GM12878 (cell line): ENCODE measurements at regions not wholly inside any gene's neighbourhood (a gene's known extent, or its start where the extent isn't known, plus 50 kb on each side); places are given as distances from the start of the nearest gene placed in this dataset.

Source experiments
- ATAC-seq: fragments of 200-7000 bp; cut with Tn5 transposase; 3 replicates; pipeline ENCODE4 v1.9.1; 2020; ENCODE audit warnings: mild to moderate bottlenecking, moderate library complexity
- BruUV-seq: library from RNA; stranded (reverse); fragments of 400-500 nt; replicated peaks from 2 replicates; lab custom pipeline; 2021; lab: Mats Ljungman, UMichigan
- CTCF ChIA-PET: fragments of 300-600 bp; sonication (Branson Sonifier 250); formaldehyde crosslinking; extraction: SDS; loops from one replicate; lab custom pipeline; 2021; ENCODE audit warnings: inconsistent platforms; lab: Yijun Ruan, JAX
- POLR2A ChIA-PET: fragments of 350-600 bp; formaldehyde crosslinking; extraction: SDS; loops from one replicate; lab custom pipeline; 2021; ENCODE audit warnings: inconsistent platforms; lab: Charles Lee
- RAD21 ChIA-PET: fragments of 300-600 bp; sonication (Branson Sonifier 250); formaldehyde crosslinking; loops from one replicate; lab custom pipeline; 2023; ENCODE audit warnings: antibody characterized with exemption; ENCODE audit not compliant: unreplicated experiment; lab: Charles Lee
- SMC1A ChIA-PET: fragments of 300-600 bp; sonication (Branson Sonifier 250); formaldehyde crosslinking; loops from one replicate; lab custom pipeline; 2023; ENCODE audit not compliant: unreplicated experiment, uncharacterized antibody; lab: Charles Lee
- DNase-seq: peaks from one replicate; pipeline ENCODE4 v3.0.0-alpha.2; 2011; ENCODE audit warnings: low read depth, low spot score
- FAIRE-seq: peaks from 3 replicates; lab custom pipeline; 2011; peaks lifted over from hg19 to GRCh38; lab: Jason Lieb, UNC
- H2AFZ ChIP-seq: 2 replicates; pipeline ENCODE4 v1.6.0; 2011; ENCODE audit warnings: low read depth, low read length, control low read depth; ENCODE audit not compliant: control insufficient read depth
- H3K27ac ChIP-seq: 2 replicates; pipeline ENCODE4 v1.5.1; 2011; ENCODE audit warnings: control low read depth; ENCODE audit not compliant: control insufficient read depth, insufficient read depth
- H3K27me3 ChIP-seq, 2 experiments: replicated peaks in 1 of 2; 2 replicates each; pipeline versions ENCODE4 v1.6.0 to v1.6.1; 2011; ENCODE audit warnings: low read length in 1 of 2; ENCODE audit not compliant: control insufficient read depth in 2 of 2, insufficient read depth in 2 of 2
- H3K36me3 ChIP-seq, 2 experiments: 2 replicates each; pipeline ENCODE4 v1.5.1; 2011; ENCODE audit warnings: low read length in 1 of 2; ENCODE audit not compliant: control insufficient read depth in 2 of 2, insufficient read depth in 2 of 2
- H3K4me1 ChIP-seq: 2 replicates; pipeline ENCODE4 v1.6.1; 2011; ENCODE audit warnings: mild to moderate bottlenecking, low read length, moderate library complexity, mixed read lengths; ENCODE audit not compliant: control insufficient read depth, insufficient read depth
- H3K4me2 ChIP-seq: 2 replicates; pipeline ENCODE4 v1.6.0; 2011; ENCODE audit warnings: control low read depth; ENCODE audit not compliant: control insufficient read depth, insufficient read depth
- H3K4me3 ChIP-seq: fragments of 200-600 bp; sonication (generic); 2 replicates; pipeline ENCODE4 v1.5.1; 2016
- H3K79me2 ChIP-seq: 2 replicates; pipeline ENCODE4 v1.6.0; 2011; ENCODE audit warnings: low read length; ENCODE audit not compliant: control insufficient read depth, insufficient read depth
- H3K9ac ChIP-seq: 2 replicates; pipeline ENCODE4 v1.8.0; 2011; ENCODE audit warnings: low read length, control low read depth, mixed read lengths; ENCODE audit not compliant: control insufficient read depth, insufficient read depth
- H3K9me3 ChIP-seq: replicated peaks from 3 replicates; pipeline ENCODE4 v1.5.1; 2011; ENCODE audit warnings: mild to moderate bottlenecking, low read length; ENCODE audit not compliant: control insufficient read depth, insufficient read depth
- H4K20me1 ChIP-seq: 2 replicates; pipeline ENCODE4 v1.6.0; 2011; ENCODE audit not compliant: control insufficient read depth, insufficient read depth
- HDAC2 ChIP-seq: fragments of 200-600 bp; sonication (generic); IDR thresholded peaks from 2 replicates; pipeline ENCODE4 v1.6.1; 2017
- IRF4 ChIP-seq: IDR thresholded peaks from 2 replicates; pipeline ENCODE4 v1.6.1; 2011; ENCODE audit warnings: low read depth, low read length
- JUND ChIP-seq: IDR thresholded peaks from 2 replicates; pipeline ENCODE4 v1.6.1; 2012; ENCODE audit warnings: low read depth, mild to moderate bottlenecking, low read length, improper control_type of control experiment, moderate library complexity
- MYC ChIP-seq: IDR thresholded peaks from 2 replicates; pipeline ENCODE4 v1.6.1; 2011; ENCODE audit warnings: mild to moderate bottlenecking, low read length, moderate library complexity, inconsistent platforms; ENCODE audit not compliant: insufficient read depth, insufficient replicate concordance, insufficient read length, severe bottlenecking
- RAD21 ChIP-seq: IDR thresholded peaks from 2 replicates; pipeline ENCODE4 v1.6.1; 2011; ENCODE audit warnings: mild to moderate bottlenecking, low read depth, low read length, moderate library complexity; ENCODE audit not compliant: insufficient read depth
- RCOR1 ChIP-seq: conservative IDR thresholded peaks from 2 replicates; pipeline ENCODE4 v1.6.1; 2012; ENCODE audit warnings: low read depth, low read length, improper control_type of control experiment
- USF2 ChIP-seq: IDR thresholded peaks from 2 replicates; pipeline ENCODE4 v1.6.1; 2011; ENCODE audit warnings: low read depth, low read length, improper control_type of control experiment, borderline replicate concordance
- WGBS: methylation state at CpG from one replicate; pipeline ENCODE4 v1.1.6; 2016; ENCODE audit warnings: low lambda C conversion rate; ENCODE audit not compliant: insufficient replicate concordance, insufficient coverage; ENCODE audit errors: missing lambda C conversion rate; 5-methylcytosine and 5-hydroxymethylcytosine counted together
- in situ Hi-C: fragments of 300-500 bp; cut with MboI; formaldehyde crosslinking; loops from 9 replicates; pipeline ENCODE4 v1.14.3; 2018; ENCODE audit warnings: mixed read lengths
- intact Hi-C: fragments of 100-400 bp; cut with micrococcal nuclease; formaldehyde crosslinking; loops from one replicate; pipeline ENCODE4 v1.14.2; 2022; ENCODE audit not compliant: unreplicated experiment

DNA sequence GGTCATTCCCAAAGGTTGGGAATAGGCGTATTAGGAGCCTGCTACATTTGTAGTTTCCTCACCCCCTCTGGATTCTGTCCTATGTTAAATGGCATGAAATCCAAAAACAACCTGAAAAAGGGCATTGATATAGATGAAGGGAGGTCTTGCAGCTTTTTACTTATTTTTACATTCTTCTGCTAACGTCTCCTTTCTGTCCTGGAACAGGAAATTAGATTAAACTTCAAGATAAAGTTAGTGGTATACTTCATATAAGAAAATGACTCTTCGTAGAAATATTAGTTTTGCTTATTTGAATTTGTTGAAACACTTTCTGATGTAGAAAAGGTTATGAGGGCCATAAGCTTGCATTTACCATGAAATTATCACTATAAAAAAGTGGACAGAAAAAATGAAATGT lies 694.5 kb downstream of the ADCYAP1 start:
- no peaks in the 10 kb centered on the region for H3K9me3 ChIP-seq
- FAIRE-seq, result no peak

DNA sequence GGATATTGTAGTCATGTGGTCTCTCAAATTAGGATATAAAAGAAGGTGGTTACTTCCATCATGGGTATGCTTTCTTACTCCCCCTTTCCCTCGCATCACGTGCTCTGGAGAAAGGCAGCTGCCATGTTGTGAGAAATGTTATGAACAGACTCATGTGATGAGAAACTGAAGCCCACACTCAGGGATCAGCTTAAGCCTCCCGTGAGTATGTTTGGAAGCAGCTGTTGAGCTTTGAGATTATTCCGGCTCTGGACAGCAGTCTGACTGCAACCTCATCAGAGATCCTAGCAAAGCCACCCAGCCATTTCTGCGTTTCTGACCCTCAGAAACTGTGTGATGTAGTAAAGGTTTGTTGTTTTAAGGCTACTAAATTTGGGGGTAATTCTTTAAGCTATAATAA lies 700.1 kb downstream of the ADCYAP1 start:
- ATAC-seq, result no peak
- no peak overlapping the region for H3K9ac ChIP-seq
- no peaks in the 10 kb centered on the region for H3K9me3 ChIP-seq
- no peak for DNase-seq
- no peak overlapping the region for H3K4me3 ChIP-seq
- H3K27me3 ChIP-seq, result no peaks in the 10 kb centered on the region
- intact Hi-C loops, result no loop called here
- WGBS, result 34% methylated on average over 5 of the region's 5 CpGs
- H3K27ac ChIP-seq, result no peak overlapping the region
- H3K4me2 ChIP-seq, result no peak overlapping the region
- no peaks in the 10 kb centered on the region for H3K4me1 ChIP-seq
- no peaks in the 10 kb centered on the region for H3K36me3 ChIP-seq
- no peak for FAIRE-seq
- H3K79me2 ChIP-seq, result no peaks in the 10 kb centered on the region
- CTCF ChIA-PET, result interaction anchor here (2.0 kb wide), 1 partner anchor 19 kb away, joined by 7 read pairs; no protein-coding TSS in a partner anchor
- SMC1A ChIA-PET, result interaction anchor here (1.4 kb wide), 1 partner anchor 12 kb away, joined by 3 read pairs; no protein-coding TSS in a partner anchor
- POLR2A ChIA-PET, result no interaction called here
- in situ Hi-C loops, result no loop called here
- TF ChIP-seq RAD21 (no peak), USF2 (no peak)
- no peak overlapping the region for H2AFZ ChIP-seq
- no TSS peak for BruUV-seq
- RAD21 ChIA-PET, result no interaction called here
- no peaks in the 10 kb centered on the region for H4K20me1 ChIP-seq

More for the DNA sequence above, 694.5 kb downstream of the ADCYAP1 start:
- intact Hi-C loops (no loop called here), in situ Hi-C loops (no loop called here)
- CTCF ChIA-PET, result no interaction called here
- no peaks in the 10 kb centered on the region for H3K27me3 ChIP-seq
- H3K4me3 ChIP-seq, result no peak overlapping the region
- TF ChIP-seq MYC, result no peak
- TF ChIP-seq HDAC2, result no peak
- TF ChIP-seq RCOR1, result no peak
- no peak for TF ChIP-seq JUND
- no peak for TF ChIP-seq IRF4
- no peaks in the 10 kb centered on the region for H3K79me2 ChIP-seq
- POLR2A ChIA-PET, result no interaction called here
- no peak overlapping the region for H3K9ac ChIP-seq
- DNase-seq (no peak), ATAC-seq (no peak)
- SMC1A ChIA-PET, result no interaction called here
- H2AFZ ChIP-seq, result no peak overlapping the region
- no peak overlapping the region for H3K4me2 ChIP-seq
- H3K27ac ChIP-seq, result no peak overlapping the region
- no TSS peak for BruUV-seq
- no peaks in the 10 kb centered on the region for H4K20me1 ChIP-seq
- RAD21 ChIA-PET, result no interaction called here
- no peaks in the 10 kb centered on the region for H3K4me1 ChIP-seq
- whole genome bisulfite sequencing, result 2% methylated on average over 3 of the region's 3 CpGs
- H3K36me3 ChIP-seq, result no peaks in the 10 kb centered on the region
